Endodermal cell (in vitro differentiated cells): ENCODE measurements at regions not wholly inside any gene's neighbourhood (a gene's known extent, or its start where the extent isn't known, plus 50 kb on each side); places are given as distances from the start of the nearest gene placed in this dataset.

Source experiments
- DNase-seq: peaks from one replicate; pipeline ENCODE4 v3.0.0-alpha.2; 2017
- H3K27ac ChIP-seq: 2 replicates; pipeline ENCODE4 v1.5.1; 2013; ENCODE audit warnings: mild to moderate bottlenecking, low read depth, low read length, moderate library complexity
- H3K27me3 ChIP-seq: 2 replicates; pipeline ENCODE4 v1.6.1; 2013; ENCODE audit warnings: mild to moderate bottlenecking, low read length, moderate library complexity; ENCODE audit not compliant: insufficient read depth, control insufficient read depth, poor library complexity, severe bottlenecking
- H3K36me3 ChIP-seq: 2 replicates; pipeline ENCODE4 v1.7.0; 2013; ENCODE audit warnings: mild to moderate bottlenecking, low read length, moderate library complexity; ENCODE audit not compliant: control insufficient read depth, insufficient read depth
- H3K4me1 ChIP-seq: one replicate; pipeline ENCODE4 v1.7.0; 2013; ENCODE audit warnings: low read length; ENCODE audit not compliant: control insufficient read depth, insufficient read depth
- H3K4me3 ChIP-seq: 2 replicates; pipeline ENCODE4 v1.5.1; 2013; ENCODE audit warnings: mild to moderate bottlenecking, low read length, moderate library complexity
- H3K9ac ChIP-seq: 2 replicates; pipeline ENCODE4 v1.6.1; 2013; ENCODE audit warnings: mild to moderate bottlenecking, low read length, moderate library complexity; ENCODE audit not compliant: poor library complexity, severe bottlenecking; ENCODE audit errors: extremely low read depth
- H3K9me3 ChIP-seq: 2 replicates; pipeline ENCODE4 v1.6.1; 2013; ENCODE audit warnings: mild to moderate bottlenecking, low read length, moderate library complexity; ENCODE audit not compliant: control insufficient read depth
- H3K27ac Mint-ChIP-seq: 2 replicates; pipeline ENCODE4 v1.8.0; 2020; ENCODE audit warnings: mixed read lengths
- H3K27me3 Mint-ChIP-seq: 2 replicates; pipeline ENCODE4 v1.8.0; 2021; ENCODE audit warnings: mild to moderate bottlenecking, mixed read lengths; ENCODE audit not compliant: insufficient read depth
- H3K36me3 Mint-ChIP-seq: 2 replicates; pipeline ENCODE4 v1.8.0; 2020; ENCODE audit warnings: low read depth, mixed read lengths
- H3K4me1 Mint-ChIP-seq: 2 replicates; pipeline ENCODE4 v1.8.0; 2020; ENCODE audit warnings: mixed read lengths
- H3K4me3 Mint-ChIP-seq: 2 replicates; pipeline ENCODE4 v1.8.0; 2020; ENCODE audit warnings: mild to moderate bottlenecking, moderate library complexity, mixed read lengths
- H3K9me3 Mint-ChIP-seq: 2 replicates; pipeline ENCODE4 v1.8.0; 2020; ENCODE audit warnings: mild to moderate bottlenecking, mixed read lengths
- CTCF ChIP-seq: fragments of 200-600 bp; sonication (generic); conservative IDR thresholded peaks from 2 replicates; pipeline ENCODE4 v1.5.0; 2021; ENCODE audit warnings: antibody characterized with exemption, mild to moderate bottlenecking
- WGBS, 2 experiments: methylation state at CpG; one replicate each; pipeline versions ENCODE4 v1.1.5 to v1.1.7; 2013; ENCODE audit warnings: missing lambda C conversion rate in 2 of 2, mixed read lengths in 1 of 2; ENCODE audit not compliant: insufficient coverage in 1 of 2, insufficient read length in 1 of 2; 5-methylcytosine and 5-hydroxymethylcytosine counted together

DNA sequence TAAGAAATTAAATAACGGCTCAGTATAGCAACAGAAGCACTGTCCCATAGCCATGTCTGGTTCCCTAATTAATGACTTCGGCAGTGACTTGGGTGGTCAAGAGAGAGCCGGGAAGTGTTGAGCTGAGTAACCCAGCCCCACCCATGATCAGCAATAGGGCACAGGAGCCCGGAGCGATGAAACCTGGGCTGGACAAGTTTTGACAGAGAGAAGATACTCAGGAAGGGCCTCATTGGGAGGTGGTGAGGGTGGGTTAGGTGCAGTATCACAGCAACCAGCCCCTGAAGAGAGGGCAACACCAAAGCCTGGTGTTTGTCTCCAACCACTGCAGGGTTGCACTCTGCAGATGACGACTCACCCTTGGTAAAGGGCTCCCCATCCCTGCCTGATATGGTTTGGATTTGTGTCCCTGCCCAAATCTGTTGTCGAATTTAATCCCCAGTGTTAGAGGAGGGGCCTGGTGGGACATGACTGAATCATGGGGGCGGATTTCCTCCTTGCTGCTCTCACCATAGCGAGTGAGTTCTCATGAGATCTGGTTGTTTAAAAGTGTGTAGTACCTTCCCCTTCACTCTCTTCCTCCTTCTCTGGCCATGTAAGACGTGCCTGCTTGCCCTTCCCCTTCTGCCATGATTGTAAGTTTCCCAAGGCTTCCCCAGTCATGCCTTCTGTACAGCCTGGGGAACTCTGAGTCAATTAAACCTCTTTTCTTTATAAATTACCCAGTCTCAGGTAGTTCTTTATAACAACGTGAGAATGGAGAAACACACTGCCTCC, 124.9 kb upstream of the MED13L start:
- no peaks in the 10 kb centered on the region for H3K36me3 ChIP-seq
- no peak overlapping the region for H3K4me3 ChIP-seq
- no peak overlapping the region for H3K4me3 Mint-ChIP-seq
- TF ChIP-seq CTCF: no peak
- H3K36me3 Mint-ChIP-seq: no peaks in the 10 kb centered on the region
- no peak overlapping the region for H3K27ac ChIP-seq
- H3K9me3 ChIP-seq: peaks cover 30% of the 10 kb centered on the region
- H3K4me1 Mint-ChIP-seq: no peaks in the 10 kb centered on the region
- no peaks in the 10 kb centered on the region for H3K4me1 ChIP-seq
- WGBS, 2 experiments: 87 to 89% methylated on average over 5 to 10 of the region's 11 CpGs
- H3K9ac ChIP-seq: no peak overlapping the region
- DNase-seq: no peak
- no peaks in the 10 kb centered on the region for H3K27me3 ChIP-seq
- peaks cover 24% of the 10 kb centered on the region for H3K9me3 Mint-ChIP-seq
- H3K27me3 Mint-ChIP-seq: peaks cover 2% of the 10 kb centered on the region
- H3K27ac Mint-ChIP-seq: no peak overlapping the region

DNA sequence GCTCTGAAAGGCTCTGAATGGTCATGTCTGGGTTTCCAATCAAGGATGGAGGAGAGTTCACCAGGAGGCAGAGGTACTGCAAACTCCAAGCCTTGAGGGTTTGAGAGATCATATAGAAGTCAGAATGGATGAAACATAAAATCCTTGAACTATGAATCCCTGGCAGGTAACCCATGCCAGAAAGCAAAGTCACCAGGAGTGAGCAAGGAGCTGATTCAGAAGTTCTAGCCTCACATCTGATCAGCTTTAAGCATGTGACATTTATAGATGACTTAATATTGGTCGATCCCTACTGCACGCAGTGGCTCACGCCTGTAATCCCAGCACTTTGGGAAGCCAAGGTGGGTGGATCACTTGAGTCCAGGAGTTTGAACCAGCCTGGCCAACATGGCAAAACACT, 126.1 kb upstream of the MED13L start:
- peaks cover 22% of the 10 kb centered on the region for H3K9me3 ChIP-seq
- Mint-ChIP-seq H3K4me1 (no peaks in the 10 kb centered on the region), H3K27ac (no peak overlapping the region), H3K27me3 (peaks cover 2% of the 10 kb centered on the region), H3K9me3 (peaks cover 18% of the 10 kb centered on the region), H3K36me3 (no peaks in the 10 kb centered on the region), H3K4me3 (no peak overlapping the region)
- H3K27ac ChIP-seq: no peak overlapping the region
- H3K36me3 ChIP-seq: no peaks in the 10 kb centered on the region
- H3K4me3 ChIP-seq: no peak overlapping the region
- no peak for DNase-seq
- H3K27me3 ChIP-seq: no peaks in the 10 kb centered on the region
- WGBS, 2 experiments: 73 to 84% methylated on average over 3 of the region's 3 CpGs
- H3K4me1 ChIP-seq: no peaks in the 10 kb centered on the region
- no peak overlapping the region for H3K9ac ChIP-seq
- TF ChIP-seq CTCF: no peak

- Histone ChIP-seq H3K27me3 (no peaks in the 10 kb centered on the region), H3K36me3 (no peaks in the 10 kb centered on the region), H3K27ac (no peak overlapping the region), H3K9ac (no peak overlapping the region), H3K4me1 (no peaks in the 10 kb centered on the region), H3K9me3 (peaks cover 16% of the 10 kb centered on the region), H3K4me3 (no peak overlapping the region)
- H3K9me3 Mint-ChIP-seq: peaks cover 14% of the 10 kb centered on the region
- H3K4me1 Mint-ChIP-seq: no peaks in the 10 kb centered on the region
- peaks cover 2% of the 10 kb centered on the region for H3K27me3 Mint-ChIP-seq
- no peak for DNase-seq
- WGBS, 2 experiments: 93 to 96% methylated on average over 10 to 14 of the region's 14 CpGs
- no peak for TF ChIP-seq CTCF
- no peak overlapping the region for H3K4me3 Mint-ChIP-seq
- no peaks in the 10 kb centered on the region for H3K36me3 Mint-ChIP-seq
- H3K27ac Mint-ChIP-seq: no peak overlapping the region
Measured at GRCh38 chr12:116404247-116404646, 126.8 kb upstream of the MED13L start.
